ENCODE measurements at regions not wholly inside any gene's neighbourhood (a gene's known extent, or its start where the extent isn't known, plus 50 kb on each side); places are given as distances from the start of the nearest gene placed in this dataset.

GRCh38 chr21:27366036-27366435 lies 399.1 kb upstream of the ADAMTS5 start:
- DNase-seq (ENCODE audit: low spot score) = no peak
- Histone ChIP-seq H3K27ac (no peak overlapping the region), H3K4me3 (no peak overlapping the region)
- TF ChIP-seq CTCF (IDR thresholded peaks at IDR 0.05) = no peak

DNA sequence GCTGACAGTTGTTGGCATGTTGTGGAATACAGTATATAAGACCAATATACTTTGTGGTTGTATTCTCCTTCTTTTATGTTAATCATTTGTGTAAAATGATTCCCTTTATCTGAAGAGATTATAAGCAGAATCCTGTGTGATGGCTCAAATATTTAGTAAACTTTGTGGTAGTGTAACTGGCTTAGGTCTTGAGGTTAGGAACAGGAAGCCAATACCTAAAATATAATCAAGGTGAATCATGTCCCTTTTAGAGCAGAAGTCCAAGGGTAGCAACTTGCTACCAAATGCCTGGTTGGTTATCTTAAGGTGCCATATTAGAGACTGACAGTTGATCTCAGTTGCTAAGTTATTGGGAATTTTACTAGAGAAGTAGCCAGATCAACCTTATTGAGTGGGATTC lies 398.5 kb upstream of the ADAMTS5 start:
- H3K4me3 ChIP-seq = no peak overlapping the region
- no peak for DNase-seq (ENCODE audit: low spot score)
- no peak overlapping the region for H3K27ac ChIP-seq
- no peak for TF ChIP-seq CTCF (IDR thresholded peaks at IDR 0.05)

DNA sequence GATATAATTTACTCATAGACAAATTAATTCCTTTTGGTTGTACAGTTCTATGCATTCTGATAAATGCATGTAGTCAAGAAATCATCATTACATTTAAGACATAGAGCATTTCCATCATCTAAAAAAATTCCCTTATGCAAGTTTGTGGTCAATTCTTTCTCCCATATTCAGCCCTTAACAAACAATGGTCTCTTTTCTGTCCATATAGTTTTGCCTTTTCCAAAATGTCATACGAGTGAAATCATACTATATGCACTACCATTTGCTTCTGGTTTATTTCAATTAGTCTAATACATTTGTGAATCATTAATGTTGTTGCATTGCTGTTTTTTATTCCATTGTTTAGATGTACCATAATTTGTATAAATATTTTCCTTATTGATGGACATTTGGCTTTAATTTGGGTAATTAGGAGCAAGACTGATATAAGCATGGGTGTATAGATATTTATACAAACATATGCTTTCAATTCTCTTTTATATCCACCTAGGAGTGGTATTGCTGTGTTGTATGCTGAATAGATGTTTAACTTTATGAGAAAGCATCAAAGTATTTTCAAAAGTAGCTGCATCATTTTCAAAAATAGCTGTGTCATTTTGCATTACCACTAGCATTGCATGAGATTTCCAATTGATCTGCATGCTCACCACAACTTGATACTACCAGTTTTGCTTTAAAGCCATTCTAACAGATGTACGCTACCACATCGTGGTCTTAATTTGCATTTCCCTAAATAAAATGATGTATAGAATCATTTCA lies 397.0 kb upstream of the ADAMTS5 start:
- Histone ChIP-seq H3K4me3 (no peak overlapping the region), H3K27ac (no peak overlapping the region)
- TF ChIP-seq CTCF (IDR thresholded peaks at IDR 0.05) = no peak
- DNase-seq (ENCODE audit: low spot score) = no peak

DNA sequence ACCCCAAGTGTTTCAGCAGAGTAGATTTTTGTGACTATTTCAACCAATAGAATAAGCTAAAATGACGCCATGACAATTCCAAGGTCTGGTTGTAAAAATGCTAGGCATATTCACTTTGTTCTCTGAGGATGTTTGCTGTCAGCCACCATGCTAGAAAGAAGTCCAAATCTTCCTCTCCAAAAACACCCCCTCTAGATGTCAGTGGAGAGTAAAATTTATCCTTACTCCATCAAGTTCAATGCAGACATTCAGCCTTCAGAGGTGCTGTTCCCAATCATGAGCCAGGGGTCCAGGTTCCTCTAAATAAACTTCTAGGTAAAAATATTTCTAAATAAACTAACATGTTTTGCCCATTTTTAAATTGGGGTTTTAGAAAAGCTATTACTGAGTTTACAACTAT lies 395.4 kb upstream of the ADAMTS5 start:
- DNase-seq (ENCODE audit: low spot score) = no peak
- H3K27ac ChIP-seq = no peak overlapping the region
- TF ChIP-seq CTCF (IDR thresholded peaks at IDR 0.05) = no peak

GRCh38 chr21:27359141-27359540 lies 392.3 kb upstream of the ADAMTS5 start:
- Histone ChIP-seq H3K4me3 (no peak overlapping the region), H3K27ac (no peak overlapping the region)
- no peak for TF ChIP-seq CTCF (IDR thresholded peaks at IDR 0.05)
- no peak for DNase-seq (ENCODE audit: low spot score)

More for the DNA sequence above, 395.4 kb upstream of the ADAMTS5 start:
- H3K4me3 ChIP-seq = no peak overlapping the region

GRCh38 chr21:27352885-27353284 lies 386.0 kb upstream of the ADAMTS5 start:
- no peak for DNase-seq (ENCODE audit: low spot score)
- Histone ChIP-seq H3K27ac (no peak overlapping the region), H3K4me3 (no peak overlapping the region)
- TF ChIP-seq CTCF (IDR thresholded peaks at IDR 0.05) = no peak

DNA sequence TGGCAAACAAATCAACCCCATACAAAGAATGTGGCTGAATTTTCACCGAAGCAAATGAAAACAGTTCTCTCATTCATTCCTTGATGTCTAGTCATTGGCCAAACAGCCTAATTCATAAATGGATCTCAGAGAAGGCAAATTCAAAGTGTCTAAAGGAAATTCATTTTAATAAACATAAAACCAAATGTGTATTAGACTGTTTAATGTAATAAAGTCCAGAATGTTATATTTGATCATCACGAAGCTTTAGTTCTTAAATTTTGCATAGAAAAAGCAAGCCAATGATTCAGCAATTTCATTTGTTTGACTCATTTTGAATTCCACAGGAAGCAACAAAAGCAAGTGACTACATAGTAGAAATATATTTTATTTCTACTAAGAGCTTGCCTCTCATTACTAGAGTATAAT lies 379.2 kb upstream of the ADAMTS5 start:
- DNase-seq (ENCODE audit: low spot score) = no peak
- TF ChIP-seq CTCF (IDR thresholded peaks at IDR 0.05) = no peak
- Histone ChIP-seq H3K4me3 (no peak overlapping the region), H3K27ac (no peak overlapping the region)

Measured in coronary artery (tissue), 2 donors.